D341Med (cell line): ENCODE measurements at regions not wholly inside any gene's neighbourhood (a gene's known extent, or its start where the extent isn't known, plus 50 kb on each side); places are given as distances from the start of the nearest gene placed in this dataset.

Source experiments
- DNase-seq: peaks from one replicate; pipeline ENCODE4 v3.0.0; 2012; ENCODE audit warnings: low spot score

- no peak for DNase-seq
Measured at GRCh38 chr2:144571770-144572169, 51.9 kb upstream of the ZEB2 start.

DNA sequence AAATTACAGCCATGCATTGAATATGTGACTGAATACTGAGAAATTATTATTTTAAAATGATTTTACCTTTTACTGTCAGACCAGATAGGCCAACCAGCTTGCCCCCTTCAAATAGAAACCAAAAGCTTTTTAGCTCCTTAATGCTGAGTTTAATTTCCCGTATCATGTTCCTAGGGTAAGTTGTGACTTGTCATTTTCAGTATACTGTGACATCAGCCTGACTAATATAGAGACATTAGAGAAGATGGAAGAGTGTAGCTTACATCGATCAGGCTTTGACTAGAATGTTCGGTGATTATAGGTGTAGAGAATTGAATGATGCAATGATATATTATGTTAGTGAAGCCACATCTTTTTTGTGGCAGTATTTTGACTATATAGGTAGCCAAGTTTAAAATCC lies 50.6 kb upstream of the ZEB2 start:
- no peak for DNase-seq
